H1 (cell line): ENCODE measurements at regions not wholly inside any gene's neighbourhood (a gene's known extent, or its start where the extent isn't known, plus 50 kb on each side); places are given as distances from the start of the nearest gene placed in this dataset.

Experiments
- BCL11A ChIP-seq, 2 experiments: IDR thresholded peaks; one replicate each; pipeline ENCODE4 v1.6.1; 2011; ENCODE audit warnings: low read depth in 2 of 2, low read length in 2 of 2, mild to moderate bottlenecking in 2 of 2
- CBX8 ChIP-seq: fragments of 300-800, 300-1000 bp; sonication (generic); IDR thresholded peaks from 2 replicates; pipeline ENCODE4 v1.7.1; 2016; ENCODE audit warnings: low read depth, low read length, borderline replicate concordance
- RFX5 ChIP-seq: IDR thresholded peaks from 2 replicates; pipeline ENCODE4 v1.6.1; 2011; ENCODE audit warnings: low read depth, low read length, improper control_type of control experiment, borderline replicate concordance
- SRF ChIP-seq: IDR thresholded peaks from 2 replicates; pipeline ENCODE4 v1.6.1; 2011; ENCODE audit warnings: mild to moderate bottlenecking, low read depth, low read length, moderate library complexity
- TAF1 ChIP-seq: IDR thresholded peaks from 2 replicates; pipeline ENCODE4 v1.6.1; 2011; ENCODE audit warnings: mild to moderate bottlenecking, low read depth, low read length
- TF ChIP-seq, protein P1 (sequence below): IDR thresholded peaks from 2 replicates; pipeline ENCODE4 v1.6.1; 2011; ENCODE audit warnings: low read length, improper control_type of control experiment

- TF ChIP-seq, protein P1, sequence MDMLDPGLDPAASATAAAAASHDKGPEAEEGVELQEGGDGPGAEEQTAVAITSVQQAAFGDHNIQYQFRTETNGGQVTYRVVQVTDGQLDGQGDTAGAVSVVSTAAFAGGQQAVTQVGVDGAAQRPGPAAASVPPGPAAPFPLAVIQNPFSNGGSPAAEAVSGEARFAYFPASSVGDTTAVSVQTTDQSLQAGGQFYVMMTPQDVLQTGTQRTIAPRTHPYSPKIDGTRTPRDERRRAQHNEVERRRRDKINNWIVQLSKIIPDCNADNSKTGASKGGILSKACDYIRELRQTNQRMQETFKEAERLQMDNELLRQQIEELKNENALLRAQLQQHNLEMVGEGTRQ: no peak
- TF ChIP-seq CBX8 (no peak), SRF (no peak), RFX5 (no peak), TAF1 (no peak), BCL11A (IDR thresholded peaks at IDR 0.05; ENCODE audit: low read depth in 2 of 2, low read length in 2 of 2) (no peak)
These were observed 146.6 kb downstream of the EXOC5 start (continued) for GRCh38 chr14:57122129-57122528.
